H4 (cell line): ENCODE measurements at regions not wholly inside any gene's neighbourhood (a gene's known extent, or its start where the extent isn't known, plus 50 kb on each side); places are given as distances from the start of the nearest gene placed in this dataset.
"Not testable (repeated sequence)": the region's sequence is repeated elsewhere in the genome, so short reads cannot be mapped to it uniquely, and the experiment has no call there.

Experiments
- DNase-seq: peaks from one replicate; pipeline ENCODE4 v3.0.0-alpha.2; 2015; ENCODE audit warnings: low spot score

- DNase-seq = no peak
Observed at GRCh38 chr5:67941614-67942401, 273.7 kb upstream of the PIK3R1 start.

- DNase-seq = no peak
Observed at GRCh38 chr5:67935908-67936566, 279.5 kb upstream of the PIK3R1 start.

- no peak for DNase-seq
Observed at GRCh38 chr5:67934976-67935375, 280.6 kb upstream of the PIK3R1 start.

GRCh38 chr5:67925511-67925910 lies 290.0 kb upstream of the PIK3R1 start:
- DNase-seq = no peak

GRCh38 chr5:67921004-67921601 lies 294.5 kb upstream of the PIK3R1 start:
- no peak for DNase-seq

- DNase-seq = not testable (repeated sequence)
Observed at GRCh38 chr5:67919532-67919931, 296.0 kb upstream of the PIK3R1 start.

GRCh38 chr5:67917561-67917960 lies 298.0 kb upstream of the PIK3R1 start:
- DNase-seq = no peak

GRCh38 chr5:67910546-67910945 lies 305.0 kb upstream of the PIK3R1 start:
- DNase-seq = no peak

- no peak for DNase-seq
Observed at GRCh38 chr5:67908126-67908765, 307.3 kb upstream of the PIK3R1 start.

- DNase-seq = no peak
Observed at GRCh38 chr5:67904366-67904765, 311.2 kb upstream of the PIK3R1 start.

GRCh38 chr5:67903656-67904055 lies 311.9 kb upstream of the PIK3R1 start:
- no peak for DNase-seq

GRCh38 chr5:67903121-67903520 lies 312.4 kb upstream of the PIK3R1 start:
- DNase-seq = no peak

GRCh38 chr5:67902497-67902830 lies 313.1 kb upstream of the PIK3R1 start:
- DNase-seq = no peak

GRCh38 chr5:67901814-67902496 lies 313.6 kb upstream of the PIK3R1 start:
- no peak for DNase-seq

GRCh38 chr5:67900514-67900913 lies 315.0 kb upstream of the PIK3R1 start:
- DNase-seq = no peak

- DNase-seq = no peak
Observed at GRCh38 chr5:67897980-67898379, 317.6 kb upstream of the PIK3R1 start.

GRCh38 chr5:67897431-67897830 lies 318.1 kb upstream of the PIK3R1 start:
- DNase-seq = no peak

- no peak for DNase-seq
Observed at GRCh38 chr5:67896930-67897313, 318.6 kb upstream of the PIK3R1 start.

- no peak for DNase-seq
Observed at GRCh38 chr5:67896311-67896929, 319.1 kb upstream of the PIK3R1 start.

- DNase-seq = not testable (repeated sequence)
Observed at GRCh38 chr5:67889870-67890269, 325.7 kb upstream of the PIK3R1 start.

GRCh38 chr5:67887748-67888161 lies 327.8 kb upstream of the PIK3R1 start:
- no peak for DNase-seq

- no peak for DNase-seq
Observed at GRCh38 chr5:67886761-67887160, 328.8 kb upstream of the PIK3R1 start.
